HG03442 (cell line): ENCODE measurements at regions not wholly inside any gene's neighbourhood (a gene's known extent, or its start where the extent isn't known, plus 50 kb on each side); places are given as distances from the start of the nearest gene placed in this dataset.
"Not testable (repeated sequence)": the region's sequence is repeated elsewhere in the genome, so short reads cannot be mapped to it uniquely, and the experiment has no call there.

Experiments
- ATAC-seq: cut with Tn5 transposase; IDR thresholded peaks from one replicate; pipeline ENCODE4 v1.9.1; 2021; ENCODE audit warnings: mild to moderate bottlenecking, moderate library complexity; ENCODE audit not compliant: unreplicated experiment

DNA sequence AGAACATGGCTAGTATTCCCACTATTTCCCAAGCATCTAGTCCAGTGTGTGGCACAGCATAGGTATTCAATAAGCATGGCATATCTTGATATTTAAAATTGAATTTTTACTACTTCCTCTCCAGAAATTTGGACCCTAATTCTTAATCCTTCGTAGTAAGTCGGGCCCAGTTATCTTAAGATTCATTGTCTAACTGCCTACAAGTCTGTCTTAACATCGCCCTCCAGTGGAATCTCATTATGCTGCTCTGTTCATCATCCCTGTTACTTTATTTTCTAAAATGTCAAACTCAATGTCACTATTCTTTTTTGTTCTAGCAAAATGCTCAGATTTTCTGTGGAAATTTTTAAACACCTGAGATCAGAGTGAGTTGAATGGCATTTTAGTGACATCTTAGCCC is 606.2 kb downstream of the KLHL13 start:
- ATAC-seq = no peak

- no peak for ATAC-seq
These were observed 608.6 kb downstream of the KLHL13 start for GRCh38 chrX:117508021-117508420.

DNA sequence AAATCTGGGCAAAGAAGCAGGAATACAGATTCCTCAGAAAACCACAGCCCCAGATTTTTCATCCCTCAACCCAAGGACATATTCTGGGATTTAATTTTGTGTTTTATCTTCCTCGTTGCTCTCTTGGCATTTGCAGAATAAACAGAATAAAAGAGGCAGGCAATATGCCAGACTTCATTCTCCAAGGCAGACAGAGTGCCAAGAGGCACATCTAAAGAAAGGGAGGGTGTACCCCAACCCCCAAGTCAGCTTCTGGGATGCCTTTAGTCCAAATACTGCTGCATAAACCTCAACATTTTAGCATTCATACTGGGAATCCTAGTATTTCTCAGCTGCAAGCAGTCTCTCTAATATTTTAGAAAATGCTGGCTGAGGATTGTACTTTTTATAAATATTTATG is 629.2 kb downstream of the KLHL13 start:
- ATAC-seq = no peak

GRCh38 chrX:117483950-117484349 is 632.7 kb downstream of the KLHL13 start:
- no peak for ATAC-seq

GRCh38 chrX:117458243-117458968 is 658.2 kb downstream of the KLHL13 start:
- no peak for ATAC-seq

- no peak for ATAC-seq
These were observed 660.8 kb downstream of the KLHL13 start for GRCh38 chrX:117455787-117456186.

DNA sequence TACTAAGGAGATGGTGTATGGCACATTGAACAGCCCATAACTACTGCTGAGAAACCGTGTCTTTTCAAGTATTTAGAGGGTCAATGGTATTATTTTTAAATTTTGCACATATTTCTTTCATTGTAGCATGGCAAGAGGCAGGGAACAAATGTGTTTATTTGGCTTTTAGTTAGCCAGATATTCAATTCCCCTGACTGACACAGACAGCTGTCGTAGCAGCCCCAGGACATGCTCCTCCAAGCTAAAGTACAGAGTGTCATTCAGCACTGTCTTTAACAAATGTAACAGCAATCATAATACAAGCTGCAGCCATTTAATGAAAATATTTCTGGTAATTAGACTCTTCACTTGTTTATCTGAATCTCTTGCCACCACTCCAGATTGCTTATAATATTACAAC is 687.1 kb downstream of the KLHL13 start:
- ATAC-seq = no peak

- ATAC-seq = no peak
These were observed 709.0 kb downstream of the KLHL13 start for GRCh38 chrX:117407449-117408150.

GRCh38 chrX:117400839-117401238 is 715.8 kb downstream of the KLHL13 start:
- ATAC-seq = no peak

- no peak for ATAC-seq
These were observed 716.6 kb downstream of the KLHL13 start for GRCh38 chrX:117400005-117400404.

DNA sequence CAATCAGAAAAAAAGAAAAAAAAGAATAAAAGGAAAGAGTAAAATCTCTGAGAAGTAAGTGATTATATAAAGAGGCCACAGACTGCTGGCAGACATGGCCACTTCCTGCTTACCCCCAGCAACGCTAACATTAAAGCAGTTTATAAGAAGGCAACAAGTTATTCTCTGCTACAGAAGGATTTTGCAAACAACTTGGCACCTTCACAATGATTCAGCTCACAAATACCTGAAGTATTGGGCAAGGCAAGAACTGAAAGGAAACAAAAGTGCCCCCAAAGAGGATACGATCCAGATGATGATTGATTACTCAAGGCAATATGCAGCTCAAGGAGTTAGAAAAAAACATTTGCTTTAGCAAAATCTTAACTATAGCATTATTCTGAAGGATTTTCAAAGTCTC is 718.8 kb downstream of the KLHL13 start:
- no peak for ATAC-seq

DNA sequence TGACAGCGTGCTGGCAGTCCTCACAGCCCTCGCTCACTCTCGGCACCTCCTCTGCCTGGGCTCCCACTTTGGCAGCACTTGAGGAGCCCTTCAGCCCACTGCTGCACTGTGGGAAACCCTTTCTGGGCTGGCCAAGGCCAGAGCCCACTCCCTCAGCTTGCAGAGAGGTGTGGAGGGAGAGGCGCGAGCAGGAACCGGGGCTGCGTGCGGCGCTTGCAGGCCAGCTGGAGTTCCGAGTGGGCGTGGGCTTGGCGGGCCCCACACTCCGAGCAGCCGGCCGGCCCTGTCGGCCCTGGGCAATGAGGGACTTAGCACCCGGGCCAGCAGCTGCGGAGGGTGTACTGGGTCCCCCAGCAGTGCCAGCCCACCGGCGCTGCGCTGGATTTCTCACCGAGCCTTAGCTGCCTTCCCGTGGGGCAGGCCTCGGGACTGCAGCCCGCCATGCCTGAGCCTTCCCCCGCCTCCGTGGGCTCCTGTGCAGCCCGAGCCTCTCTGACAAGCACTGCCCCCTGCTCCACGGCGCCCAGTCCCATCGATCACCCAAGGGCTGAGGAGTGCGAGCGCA is 722.0 kb downstream of the KLHL13 start:
- ATAC-seq = not testable (repeated sequence)

GRCh38 chrX:117392360-117392759 is 724.2 kb downstream of the KLHL13 start:
- not testable (repeated sequence) for ATAC-seq

- ATAC-seq = no peak
These were observed 740.1 kb downstream of the KLHL13 start for GRCh38 chrX:117376460-117376859.

- no peak for ATAC-seq
These were observed 781.4 kb downstream of the KLHL13 start for GRCh38 chrX:117335209-117335608.

GRCh38 chrX:117327373-117327772 is 789.2 kb downstream of the KLHL13 start:
- ATAC-seq = no peak

DNA sequence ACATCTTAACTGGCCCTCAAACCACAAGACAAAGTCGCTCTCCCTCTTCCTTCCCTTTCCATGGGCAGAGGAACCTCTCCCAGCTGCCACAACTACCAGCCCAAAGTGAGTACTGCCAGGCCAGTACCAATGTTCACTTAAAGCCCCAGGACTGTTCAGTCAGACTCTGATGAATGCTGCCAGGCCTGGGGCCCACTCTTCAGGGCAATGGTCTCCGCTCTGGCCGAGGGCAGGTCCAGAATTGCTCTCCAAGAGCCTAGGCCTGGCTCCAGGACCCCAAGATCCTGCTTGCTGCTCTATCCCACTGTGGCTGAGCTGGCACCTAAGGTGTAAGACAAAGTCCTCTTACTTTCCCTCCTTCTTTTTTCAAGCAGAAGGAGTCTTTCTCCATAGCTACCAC is 790.9 kb downstream of the KLHL13 start:
- ATAC-seq = no peak

DNA sequence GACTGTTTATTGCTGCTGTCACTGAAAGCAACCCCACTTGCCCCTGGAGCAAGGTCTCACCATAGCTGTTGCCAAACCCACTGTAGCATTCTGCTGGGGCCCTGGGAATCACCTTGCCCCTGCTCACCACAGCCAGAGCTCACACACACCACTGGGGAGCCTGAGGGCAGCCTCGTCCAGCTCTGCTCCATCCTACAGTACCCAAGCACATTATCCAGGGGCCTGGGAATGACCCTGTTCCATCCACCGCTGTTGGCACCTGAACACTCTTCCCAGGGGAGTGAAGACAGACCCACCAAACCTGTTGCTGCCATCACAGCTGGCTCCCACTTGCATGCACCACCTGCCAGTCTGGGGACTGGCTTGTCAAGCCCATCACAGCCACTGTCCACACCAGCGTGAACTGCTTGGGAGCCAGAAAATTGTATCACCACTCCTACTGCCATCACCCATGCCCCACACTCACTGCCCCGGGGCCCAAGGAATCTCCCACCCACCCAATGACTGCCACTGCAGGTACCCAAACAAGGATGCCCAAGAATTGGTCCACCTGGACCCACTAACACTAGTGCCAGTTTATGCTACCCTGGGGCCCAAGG is 811.3 kb downstream of the KLHL13 start:
- ATAC-seq = no peak

GRCh38 chrX:117301086-117301485 is 815.5 kb downstream of the KLHL13 start:
- ATAC-seq = no peak

- no peak for ATAC-seq
These were observed 824.9 kb downstream of the KLHL13 start for GRCh38 chrX:117291760-117292159.

DNA sequence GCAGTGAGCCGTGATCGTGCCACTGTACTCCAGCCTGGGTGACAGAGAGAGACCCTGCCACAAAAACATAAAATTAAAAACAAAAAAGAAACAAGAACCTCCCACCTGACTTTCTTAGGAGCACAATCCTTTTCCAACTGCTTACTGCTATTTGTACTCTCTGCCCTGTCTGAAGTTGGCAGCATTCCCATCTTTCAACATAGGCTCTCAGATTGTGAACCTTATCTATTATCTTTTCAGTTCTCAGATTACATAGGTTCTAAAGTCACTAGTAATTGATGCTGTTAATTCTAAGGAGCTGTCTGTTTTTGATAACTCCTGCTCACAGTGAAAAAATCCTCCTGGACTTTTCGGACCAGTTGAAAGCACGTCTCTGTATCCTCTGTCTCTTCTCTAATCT is 812.2 kb upstream of the CT83 start:
- no peak for ATAC-seq
